VCaP (cell line): ENCODE measurements at regions not wholly inside any gene's neighbourhood (a gene's known extent, or its start where the extent isn't known, plus 50 kb on each side); places are given as distances from the start of the nearest gene placed in this dataset.

ENCODE experiments used
- H3K27ac ChIP-seq: fragments of 450-650 bp; 2 replicates; pipeline ENCODE4 v1.5.1; 2017
- CTCF ChIP-seq: fragments of 450-650 bp; conservative IDR thresholded peaks from 2 replicates; pipeline ENCODE4 v1.5.1; 2017; ENCODE audit warnings: mild to moderate bottlenecking, moderate library complexity

- TF ChIP-seq CTCF = no peak
- H3K27ac ChIP-seq = no peak overlapping the region
Measured at GRCh38 chr17:15124746-15125145, 140.4 kb downstream of the PMP22 start.

DNA sequence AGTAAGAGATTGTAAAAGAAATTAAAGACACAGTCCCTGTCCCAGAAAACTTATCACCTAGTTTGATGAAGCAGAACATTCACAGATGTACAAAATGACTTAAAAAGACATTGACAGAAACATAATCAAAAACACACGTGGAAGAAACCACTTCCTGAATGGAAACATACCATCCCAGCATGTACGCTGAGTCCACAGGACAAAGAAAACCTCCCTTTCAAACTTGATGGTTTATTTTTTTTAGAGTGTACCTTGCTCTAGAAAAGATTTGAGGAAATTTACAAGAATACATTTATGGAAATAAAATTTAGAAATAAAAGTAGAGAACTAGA is 140.9 kb downstream of the PMP22 start:
- no peak for TF ChIP-seq CTCF
- no peak overlapping the region for H3K27ac ChIP-seq

DNA sequence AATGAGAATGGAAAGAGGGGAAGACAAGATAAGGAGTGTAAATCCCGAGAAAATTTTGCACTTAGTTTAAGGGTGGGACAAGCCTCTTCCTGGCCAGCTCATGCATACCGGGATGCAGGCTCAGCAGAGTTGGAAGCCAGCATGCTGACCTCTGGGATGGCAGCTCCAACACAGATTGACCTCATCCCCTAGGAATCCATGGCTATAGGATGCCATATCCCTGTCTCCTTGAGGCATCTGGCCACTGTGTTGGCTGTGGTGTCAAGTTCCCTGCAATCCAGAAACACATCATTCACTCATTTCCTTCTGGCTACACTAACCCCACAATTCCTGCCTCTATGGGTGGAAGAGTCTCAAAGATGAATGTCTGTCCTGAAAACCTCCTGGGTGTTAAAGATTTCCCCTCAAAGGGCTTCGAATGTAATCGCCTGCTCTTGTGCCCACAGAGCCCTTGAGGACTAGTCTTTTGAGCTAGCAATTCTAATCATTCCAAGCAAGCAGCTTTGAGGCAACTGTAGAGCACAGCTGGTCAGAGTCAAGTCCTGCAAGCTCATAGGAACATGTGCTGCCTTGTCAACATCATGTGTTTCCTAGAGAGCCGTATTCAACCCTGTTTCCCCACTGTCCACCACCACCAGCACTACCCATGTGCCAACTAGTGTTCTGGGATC is 141.4 kb downstream of the PMP22 start:
- TF ChIP-seq CTCF = no peak
- H3K27ac ChIP-seq = no peak overlapping the region

- no peak overlapping the region for H3K27ac ChIP-seq
Measured at GRCh38 chr17:15122857-15123256, 142.3 kb downstream of the PMP22 start.

GRCh38 chr17:15121426-15121825 is 143.7 kb downstream of the PMP22 start:
- no peak overlapping the region for H3K27ac ChIP-seq
- no peak for TF ChIP-seq CTCF

More at GRCh38 chr17:15122857-15123256, 142.3 kb downstream of the PMP22 start:
- TF ChIP-seq CTCF = no peak

DNA sequence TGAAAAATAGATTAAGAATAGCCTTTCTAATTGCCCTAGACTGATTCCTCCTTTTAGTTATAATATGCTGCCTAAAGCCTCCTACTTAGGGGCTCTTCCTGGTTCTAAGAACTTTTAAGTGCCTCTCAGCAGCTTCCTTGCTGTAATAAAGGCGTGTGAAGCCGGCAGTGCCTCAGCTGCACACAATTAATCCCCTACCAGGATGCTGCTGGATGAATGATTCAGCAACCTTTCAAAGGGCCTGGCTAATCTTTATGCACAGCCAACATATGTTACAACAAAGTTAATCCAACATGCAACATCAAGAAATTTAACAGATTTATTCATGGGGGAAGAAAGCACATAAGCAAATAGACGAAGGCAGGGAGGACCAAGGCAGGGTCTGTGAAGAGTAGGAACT is 145.2 kb downstream of the PMP22 start:
- no peak overlapping the region for H3K27ac ChIP-seq
- no peak for TF ChIP-seq CTCF

- TF ChIP-seq CTCF = no peak
- no peak overlapping the region for H3K27ac ChIP-seq
Measured at GRCh38 chr17:15117239-15117638, 147.9 kb downstream of the PMP22 start.
